WTC11 (cell line): ENCODE measurements at regions not wholly inside any gene's neighbourhood (a gene's known extent, or its start where the extent isn't known, plus 50 kb on each side); places are given as distances from the start of the nearest gene placed in this dataset.

Source experiments
- ATF1 ChIP-seq: sonication (generic); formaldehyde crosslinking; IDR thresholded peaks from 2 replicates; pipeline ENCODE4 v1.8.1; 2023; ENCODE audit warnings: mild to moderate bottlenecking, moderate library complexity, missing genetic modification reagents
- CTCF ChIP-seq: fragments of 200-600 bp; IDR thresholded peaks from 2 replicates; pipeline ENCODE4 v1.8.0; 2022; ENCODE audit warnings: antibody characterized with exemption
- ESRRA ChIP-seq: sonication (generic); formaldehyde crosslinking; IDR thresholded peaks from 2 replicates; pipeline ENCODE4 v1.8.1; 2022; ENCODE audit warnings: mild to moderate bottlenecking, missing genetic modification reagents, borderline replicate concordance
- FOXJ3 ChIP-seq: sonication (generic); formaldehyde crosslinking; IDR thresholded peaks from 2 replicates; pipeline ENCODE4 v1.9.0; 2021; ENCODE audit warnings: missing genetic modification reagents, mild to moderate bottlenecking, borderline replicate concordance
- NFYB ChIP-seq: sonication (generic); formaldehyde crosslinking; conservative IDR thresholded peaks from 2 replicates; pipeline ENCODE4 v1.8.0; 2022; ENCODE audit warnings: low read depth, missing genetic modification reagents
- PRDM15 ChIP-seq: sonication (generic); formaldehyde crosslinking; IDR thresholded peaks from 2 replicates; pipeline ENCODE4 v1.8.0; 2022; ENCODE audit warnings: missing genetic modification reagents
- SMAD3 ChIP-seq: sonication (generic); formaldehyde crosslinking; IDR thresholded peaks from 2 replicates; pipeline ENCODE4 v1.8.0; 2022; ENCODE audit warnings: missing genetic modification reagents, mild to moderate bottlenecking, borderline replicate concordance
- SMAD4 ChIP-seq: sonication (generic); formaldehyde crosslinking; IDR thresholded peaks from 2 replicates; pipeline ENCODE4 v1.8.0; 2022; ENCODE audit warnings: mild to moderate bottlenecking, missing genetic modification reagents
- TP53 ChIP-seq: sonication (generic); formaldehyde crosslinking; IDR thresholded peaks from 2 replicates; pipeline ENCODE4 v1.8.1; 2023; ENCODE audit warnings: mild to moderate bottlenecking, missing genetic modification reagents
- ZMAT4 ChIP-seq: fragments of 250-450 bp; sonication (Bioruptor Pico); IDR thresholded peaks from 2 replicates; pipeline ENCODE4 v1.9.0; 2021; ENCODE audit warnings: mild to moderate bottlenecking
- ZNF121 ChIP-seq: sonication (generic); formaldehyde crosslinking; IDR thresholded peaks from 2 replicates; pipeline ENCODE4 v1.8.0; 2023; ENCODE audit warnings: missing genetic modification reagents
- ZNF232 ChIP-seq: sonication (generic); formaldehyde crosslinking; IDR thresholded peaks from 2 replicates; pipeline ENCODE4 v1.8.0; 2022; ENCODE audit warnings: mild to moderate bottlenecking, missing genetic modification reagents
- ZNF416 ChIP-seq: fragments of 250-450 bp; sonication (Bioruptor Pico); IDR thresholded peaks from 2 replicates; pipeline ENCODE4 v1.9.0; 2021; ENCODE audit warnings: mild to moderate bottlenecking, inconsistent platforms

- no peak for TF ChIP-seq ZNF416 (CRISPR knock-in tag)
- no peak for TF ChIP-seq ZMAT4 (CRISPR knock-in tag)
- TF ChIP-seq ZNF121 (CRISPR knock-in tag), result no peak
- no peak for TF ChIP-seq CTCF
- no peak for TF ChIP-seq PRDM15 (CRISPR knock-in tag)
- TF ChIP-seq ATF1 (CRISPR knock-in tag), result no peak
- TF ChIP-seq NFYB, result no peak
- TF ChIP-seq SMAD3 (CRISPR knock-in tag), result no peak
- no peak for TF ChIP-seq ZNF232 (CRISPR knock-in tag)
- no peak for TF ChIP-seq ESRRA
- TF ChIP-seq FOXJ3, result no peak
- TF ChIP-seq SMAD4 (CRISPR knock-in tag), result no peak
- TF ChIP-seq TP53, result no peak
Measured at GRCh38 chr11:29009426-29009825, 901.2 kb downstream of the METTL15 start.
